Calu3 (cell line): ENCODE measurements at regions not wholly inside any gene's neighbourhood (a gene's known extent, or its start where the extent isn't known, plus 50 kb on each side); places are given as distances from the start of the nearest gene placed in this dataset.
A peak's percentile ranks its signal among the peaks of the same experiment; 100 is the strongest.

Experiments used
- BruUV-seq: library from RNA; stranded (reverse); fragments of 400-500 nt; replicated peaks from 2 replicates; lab custom pipeline; 2021; lab: Mats Ljungman, UMichigan
- CTCF ChIA-PET: fragments of 300-600 bp; sonication (Branson Sonifier 250); formaldehyde crosslinking; loops from one replicate; lab custom pipeline; 2022; ENCODE audit warnings: antibody characterized with exemption; lab: Charles Lee
- DNase-seq: peaks from one replicate; pipeline ENCODE4 v3.0.0; 2022
- H3K27ac Mint-ChIP-seq: one replicate; pipeline ENCODE4 v1.8.0; 2022; ENCODE audit warnings: mixed read lengths; ENCODE audit not compliant: unreplicated experiment
- H3K27me3 Mint-ChIP-seq: one replicate; pipeline ENCODE4 v1.8.0; 2022; ENCODE audit warnings: mixed read lengths; ENCODE audit not compliant: unreplicated experiment
- H3K36me3 Mint-ChIP-seq: one replicate; pipeline ENCODE4 v1.8.0; 2022; ENCODE audit warnings: mild to moderate bottlenecking, moderate library complexity, mixed read lengths; ENCODE audit not compliant: insufficient read depth, unreplicated experiment
- H3K4me1 Mint-ChIP-seq: one replicate; pipeline ENCODE4 v1.8.0; 2022; ENCODE audit warnings: mild to moderate bottlenecking, low read depth, mixed read lengths; ENCODE audit not compliant: unreplicated experiment
- H3K4me3 Mint-ChIP-seq: one replicate; pipeline ENCODE4 v1.8.0; 2022; ENCODE audit warnings: mild to moderate bottlenecking, low read depth, moderate library complexity, mixed read lengths; ENCODE audit not compliant: unreplicated experiment
- H3K9me3 Mint-ChIP-seq: one replicate; pipeline ENCODE4 v1.8.0; 2022; ENCODE audit warnings: low read depth, mixed read lengths; ENCODE audit not compliant: unreplicated experiment
- CTCF ChIP-seq: fragments of 200-600 bp; IDR thresholded peaks from one replicate; pipeline ENCODE4 v1.8.0; 2022; ENCODE audit warnings: antibody characterized with exemption; ENCODE audit not compliant: unreplicated experiment
- intact Hi-C: fragments of 100-400 bp; cut with micrococcal nuclease; formaldehyde crosslinking; loops from one replicate; pipeline ENCODE4 v1.10.0; 2022; ENCODE audit not compliant: unreplicated experiment

- no peak for TF ChIP-seq CTCF
- H3K27me3 Mint-ChIP-seq, result no peaks in the 10 kb centered on the region
- BruUV-seq, result no TSS peak
- H3K27ac Mint-ChIP-seq, result no peak overlapping the region
- peaks cover 6% of the 10 kb centered on the region for H3K36me3 Mint-ChIP-seq
- DNase-seq, result no peak
- no peaks in the 10 kb centered on the region for H3K9me3 Mint-ChIP-seq
- H3K4me3 Mint-ChIP-seq, result no peak overlapping the region
- intact Hi-C loops, result no loop called here
- peaks cover 37% of the 10 kb centered on the region for H3K4me1 Mint-ChIP-seq
- CTCF ChIA-PET, result interaction anchor here (0.5 kb wide), 1 partner anchor 930 kb away, joined by 3 read pairs; no protein-coding TSS in a partner anchor
Observed at GRCh38 chr3:14333621-14334020, 68.8 kb upstream of the SLC6A6 start.

GRCh38 chr3:14334136-14334535 lies 68.3 kb upstream of the SLC6A6 start:
- no peaks in the 10 kb centered on the region for H3K27me3 Mint-ChIP-seq
- CTCF ChIA-PET, result interaction anchor here (0.5 to 0.6 kb wide), 2 partner anchors 15 to 931 kb away, joined by 3 read pairs; no protein-coding TSS in a partner anchor
- no peak overlapping the region for H3K4me3 Mint-ChIP-seq
- H3K36me3 Mint-ChIP-seq, result peaks cover 6% of the 10 kb centered on the region
- no peak for DNase-seq
- no peak overlapping the region for H3K27ac Mint-ChIP-seq
- TF ChIP-seq CTCF, result no peak
- BruUV-seq, result no TSS peak
- peaks cover 36% of the 10 kb centered on the region for H3K4me1 Mint-ChIP-seq
- no peaks in the 10 kb centered on the region for H3K9me3 Mint-ChIP-seq
- intact Hi-C loops, result no loop called here

GRCh38 chr3:14334936-14335335 lies 67.5 kb upstream of the SLC6A6 start:
- Mint-ChIP-seq H3K36me3 (peaks cover 6% of the 10 kb centered on the region), H3K9me3 (no peaks in the 10 kb centered on the region), H3K4me3 (no peak overlapping the region), H3K4me1 (peaks cover 28% of the 10 kb centered on the region), H3K27ac (no peak overlapping the region), H3K27me3 (no peaks in the 10 kb centered on the region)
- no peak for TF ChIP-seq CTCF
- CTCF ChIA-PET, result no interaction called here
- no peak for DNase-seq
- intact Hi-C loops, result no loop called here
- no TSS peak for BruUV-seq

- intact Hi-C loops, result no loop called here
- CTCF ChIA-PET, result no interaction called here
- Mint-ChIP-seq H3K36me3 (peaks cover 6% of the 10 kb centered on the region), H3K4me3 (no peak overlapping the region), H3K4me1 (peaks cover 27% of the 10 kb centered on the region), H3K9me3 (no peaks in the 10 kb centered on the region), H3K27ac (peak overlapping the region; percentile 82), H3K27me3 (no peaks in the 10 kb centered on the region)
- DNase-seq, result peak; percentile 79
- TF ChIP-seq CTCF, result no peak
- no TSS peak for BruUV-seq
Observed at GRCh38 chr3:14335774-14336748, 66.3 kb upstream of the SLC6A6 start.
